IPS DF 4.7 (cell line): ENCODE measurements at regions not wholly inside any gene's neighbourhood (a gene's known extent, or its start where the extent isn't known, plus 50 kb on each side); places are given as distances from the start of the nearest gene placed in this dataset.
A peak's percentile ranks its signal among the peaks of the same experiment; 100 is the strongest.

Experiments used
- DNase-seq: peaks from one replicate; pipeline ENCODE4 v3.0.0-alpha.2; 2013; ENCODE audit warnings: low spot score; ENCODE audit errors: extremely low read depth

- no peak for DNase-seq
Observed at GRCh38 chr5:18099261-18099660, 465.0 kb downstream of the TAF11L14 start.

DNA sequence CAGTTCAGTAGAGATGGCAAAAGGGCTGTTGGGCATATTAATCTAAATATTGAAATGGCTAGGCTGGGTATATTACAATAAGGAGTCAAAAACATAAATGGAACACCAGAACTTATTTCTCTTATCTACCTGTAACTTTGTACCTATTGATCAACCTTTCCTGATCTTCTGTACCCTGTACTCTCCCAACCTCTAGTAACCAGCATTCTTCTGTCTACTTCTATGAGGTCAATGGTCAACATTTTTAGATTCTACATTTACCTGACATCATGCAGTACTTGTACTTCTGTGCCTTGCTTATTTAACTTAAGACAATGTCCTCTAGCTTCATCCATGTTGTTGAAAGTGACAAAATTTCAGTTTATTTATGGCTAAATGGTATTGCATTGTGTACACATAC is 467.3 kb downstream of the TAF11L14 start:
- no peak for DNase-seq

GRCh38 chr5:18102733-18103132 is 468.5 kb downstream of the TAF11L14 start:
- DNase-seq, result no peak

DNA sequence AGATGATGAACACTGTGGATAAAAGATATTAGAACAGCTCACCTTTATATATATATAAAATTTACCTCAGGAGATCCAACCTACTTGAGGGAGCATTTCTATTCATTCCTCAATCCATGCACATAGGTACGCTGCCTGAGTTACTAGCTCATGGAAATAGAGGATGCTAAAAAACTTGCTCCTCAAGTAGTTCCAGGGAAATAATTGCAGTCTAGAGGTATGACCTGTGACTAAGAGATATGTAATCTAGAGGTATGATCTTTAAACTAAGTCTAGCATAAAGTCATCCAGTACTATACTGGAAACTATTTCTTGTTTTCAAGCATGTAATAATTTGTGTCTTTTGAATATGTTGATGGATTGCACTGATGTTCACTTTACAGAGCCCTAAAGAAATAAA is 471.2 kb downstream of the TAF11L14 start:
- DNase-seq, result no peak

DNA sequence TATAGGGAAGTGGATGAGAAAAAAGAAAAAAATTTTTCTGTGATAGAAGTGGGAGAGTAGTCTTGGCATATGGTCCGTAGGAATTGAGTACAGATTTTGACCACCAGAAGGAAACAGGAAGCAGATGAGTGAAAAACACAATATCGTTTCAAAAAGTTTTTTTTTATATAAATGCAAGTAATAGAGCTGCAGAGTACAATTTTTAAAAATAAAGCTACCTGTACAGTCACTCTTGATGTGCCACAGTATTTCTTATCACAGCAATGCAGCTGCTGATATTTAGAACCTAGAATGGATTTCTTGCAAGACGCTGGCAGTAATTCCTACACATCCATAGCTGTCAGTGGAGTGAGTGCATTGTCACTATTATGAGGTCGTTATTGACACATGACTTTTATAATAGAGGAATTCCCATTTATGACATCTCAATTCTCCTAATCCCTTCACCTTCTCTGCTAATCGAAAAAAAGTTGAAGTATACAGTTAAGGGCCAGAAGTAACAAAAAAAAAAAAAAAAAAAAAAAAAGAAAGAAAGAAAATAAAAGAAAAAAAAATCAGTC is 477.7 kb downstream of the TAF11L14 start:
- no peak for DNase-seq

- no peak for DNase-seq
Observed at GRCh38 chr5:18113721-18114120, 479.5 kb downstream of the TAF11L14 start.

GRCh38 chr5:18114151-18114757 is 480.0 kb downstream of the TAF11L14 start:
- DNase-seq, result no peak

DNA sequence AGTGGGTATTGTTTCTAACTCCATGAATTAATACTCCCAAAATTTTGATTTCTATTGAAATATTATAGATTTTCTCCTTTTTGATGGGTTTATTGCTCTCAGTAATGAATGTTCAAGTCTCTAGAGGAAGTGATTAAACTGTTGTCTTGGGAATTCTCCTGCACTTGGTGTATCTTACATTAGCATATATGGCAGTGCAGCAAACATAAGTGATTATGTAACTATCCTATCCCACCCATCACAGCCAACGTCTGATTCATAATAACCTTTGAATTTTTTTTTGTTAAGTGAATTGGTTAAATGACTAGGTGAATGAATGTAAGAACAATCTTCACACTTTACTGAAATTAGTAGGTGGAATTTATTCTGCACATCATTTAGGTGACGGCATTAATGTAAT is 483.7 kb downstream of the TAF11L14 start:
- DNase-seq, result no peak

- DNase-seq, result peak; percentile 9
Observed at GRCh38 chr5:18119156-18119785, 485.0 kb downstream of the TAF11L14 start.

GRCh38 chr5:18141222-18141621 is 507.0 kb downstream of the TAF11L14 start:
- DNase-seq, result no peak

- DNase-seq, result no peak
Observed at GRCh38 chr5:18142831-18143230, 508.6 kb downstream of the TAF11L14 start.

DNA sequence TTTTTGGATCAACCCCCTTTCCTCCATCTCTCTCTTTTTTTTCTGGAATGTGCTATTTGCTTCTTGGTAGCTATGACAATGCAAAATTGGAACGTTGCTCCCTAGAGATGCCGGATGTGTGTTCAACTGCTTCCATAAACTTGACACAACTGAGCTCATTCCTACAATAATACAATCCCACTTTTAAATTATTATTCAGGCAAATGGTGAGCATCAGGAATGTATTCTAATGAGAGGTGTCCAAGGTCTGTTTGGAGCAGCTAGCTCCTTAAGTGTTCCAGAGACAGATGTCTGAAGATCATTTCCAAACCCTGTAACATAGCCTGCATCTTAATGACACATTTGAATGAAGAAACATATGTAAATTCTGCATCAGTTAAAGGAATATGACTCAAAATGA is 518.4 kb downstream of the TAF11L14 start:
- DNase-seq, result no peak

DNA sequence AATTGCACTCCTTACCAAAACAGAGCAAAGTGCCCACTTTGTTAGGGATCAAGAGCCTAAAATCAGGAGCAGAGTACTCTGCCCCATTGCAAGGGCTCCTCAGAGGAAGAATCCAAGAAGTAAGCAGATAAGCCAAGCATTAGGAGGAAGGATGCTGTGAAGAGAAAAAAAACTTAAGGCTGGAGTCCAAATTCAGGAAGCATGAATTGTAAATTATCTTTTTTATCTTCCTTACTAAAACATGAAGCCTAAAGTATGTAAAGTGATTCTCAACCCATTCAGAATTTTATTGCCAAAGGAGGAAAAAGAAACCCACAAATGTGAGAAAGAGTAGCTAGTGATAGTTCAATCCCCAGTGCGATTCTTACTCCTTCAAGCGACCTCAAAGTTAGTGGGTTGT is 523.9 kb downstream of the TAF11L14 start:
- DNase-seq, result no peak

DNA sequence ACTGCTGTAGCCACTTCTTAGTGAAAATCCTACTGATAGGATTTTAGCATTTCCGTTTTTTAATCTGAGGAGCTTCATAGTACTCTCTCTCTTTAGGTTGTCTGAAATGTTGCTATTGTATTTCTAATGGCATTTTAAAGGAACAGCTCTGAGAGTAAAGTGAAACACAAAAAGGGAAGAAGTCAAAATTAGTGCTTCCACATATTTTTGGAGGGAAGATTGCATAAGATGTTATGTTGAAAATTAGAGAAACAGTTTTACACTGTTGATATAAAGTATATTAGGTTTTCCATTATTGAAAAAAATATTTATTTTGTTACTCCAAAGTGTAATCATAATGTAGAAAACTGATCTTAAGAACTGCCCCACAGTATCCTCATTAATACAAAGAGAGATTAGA is 525.1 kb downstream of the TAF11L14 start:
- DNase-seq, result no peak

DNA sequence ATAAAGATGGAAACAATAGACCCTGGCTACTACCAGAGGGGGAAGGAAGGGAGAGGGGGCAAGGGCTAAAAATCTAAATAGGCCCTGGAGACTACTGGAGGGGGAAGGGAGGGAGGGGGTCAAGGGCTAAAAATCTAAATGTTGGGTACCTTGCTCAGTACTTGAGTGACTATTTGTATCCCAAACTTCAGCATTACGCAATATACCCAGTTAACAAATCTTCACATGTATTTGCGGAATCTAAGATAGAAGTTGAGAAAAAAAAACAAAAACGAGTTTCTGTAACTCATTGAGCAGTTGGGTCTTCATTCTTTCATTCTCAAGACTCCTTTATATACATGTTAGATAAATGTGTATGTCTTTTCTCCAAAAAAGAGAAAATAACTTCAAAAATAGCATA is 537.4 kb downstream of the TAF11L14 start:
- no peak for DNase-seq

DNA sequence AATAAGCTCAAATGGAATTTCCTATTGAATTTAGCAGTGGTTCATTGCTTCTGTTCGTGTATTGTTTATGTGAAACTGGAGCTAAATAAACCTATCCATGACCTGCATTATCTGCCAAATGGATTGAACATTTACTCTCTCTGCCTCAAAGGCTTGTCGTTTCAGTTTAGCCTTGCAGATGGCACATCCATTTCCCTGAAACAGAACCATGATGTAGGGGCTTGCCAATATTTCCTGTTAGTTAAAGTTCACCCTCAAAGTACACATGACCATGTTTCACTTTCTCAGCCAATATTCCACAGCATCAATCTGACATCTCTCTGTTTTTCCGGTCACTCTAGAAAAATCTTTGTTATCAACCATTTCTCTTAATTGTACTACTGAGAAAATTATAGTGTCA is 545.3 kb downstream of the TAF11L14 start:
- DNase-seq, result no peak

- DNase-seq, result no peak
Observed at GRCh38 chr5:18181575-18181974, 547.3 kb downstream of the TAF11L14 start.

- no peak for DNase-seq
Observed at GRCh38 chr5:18195910-18196309, 561.6 kb downstream of the TAF11L14 start.

DNA sequence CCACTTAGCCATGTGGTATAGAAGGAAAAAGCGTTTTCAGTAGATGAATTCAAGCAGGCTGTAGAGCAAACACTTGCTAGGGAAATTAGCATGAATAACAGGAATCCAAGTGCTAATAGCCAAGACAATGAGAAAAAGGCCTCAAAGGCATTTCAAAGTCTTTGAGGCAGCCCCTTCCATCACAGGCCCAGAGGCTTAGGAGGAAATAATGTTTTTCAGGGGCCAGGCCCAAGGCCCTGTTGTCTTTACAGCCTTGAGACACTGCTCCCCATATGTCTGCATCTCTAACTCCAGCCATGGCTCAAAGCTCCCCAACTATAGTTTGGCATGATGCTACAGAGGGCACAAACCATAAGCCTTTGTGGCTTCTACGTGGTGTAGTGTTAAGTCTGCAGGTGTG is 563.5 kb downstream of the TAF11L14 start:
- no peak for DNase-seq

GRCh38 chr5:18202164-18202563 is 567.9 kb downstream of the TAF11L14 start:
- no peak for DNase-seq

- DNase-seq, result no peak
Observed at GRCh38 chr5:18203296-18203695, 569.0 kb downstream of the TAF11L14 start.

- DNase-seq, result no peak
Observed at GRCh38 chr5:18213666-18214065, 579.4 kb downstream of the TAF11L14 start.

GRCh38 chr5:18216016-18216415 is 581.8 kb downstream of the TAF11L14 start:
- DNase-seq, result no peak
